Neural progenitor cell (in vitro differentiated cells): ENCODE measurements at regions not wholly inside any gene's neighbourhood (a gene's known extent, or its start where the extent isn't known, plus 50 kb on each side); places are given as distances from the start of the nearest gene placed in this dataset.
"Not testable (repeated sequence)": the region's sequence is repeated elsewhere in the genome, so short reads cannot be mapped to it uniquely, and the experiment has no call there.

Experiments used
- EZH2 ChIP-seq: fragments of 200-600 bp; sonication (generic); IDR thresholded peaks from 2 replicates; pipeline ENCODE4 v1.6.1; 2017; ENCODE audit warnings: antibody characterized with exemption, mild to moderate bottlenecking, moderate library complexity
- TF ChIP-seq, protein P1 (sequence below): fragments of 200-600 bp; sonication (generic); IDR thresholded peaks from 2 replicates; pipeline ENCODE4 v1.5.1; 2017; ENCODE audit warnings: antibody characterized with exemption, mild to moderate bottlenecking

GRCh38 chr2:49692022-49692421, 537.7 kb upstream of the FSHR start:
- TF ChIP-seq EZH2, result not testable (repeated sequence)
- TF ChIP-seq, protein P1, sequence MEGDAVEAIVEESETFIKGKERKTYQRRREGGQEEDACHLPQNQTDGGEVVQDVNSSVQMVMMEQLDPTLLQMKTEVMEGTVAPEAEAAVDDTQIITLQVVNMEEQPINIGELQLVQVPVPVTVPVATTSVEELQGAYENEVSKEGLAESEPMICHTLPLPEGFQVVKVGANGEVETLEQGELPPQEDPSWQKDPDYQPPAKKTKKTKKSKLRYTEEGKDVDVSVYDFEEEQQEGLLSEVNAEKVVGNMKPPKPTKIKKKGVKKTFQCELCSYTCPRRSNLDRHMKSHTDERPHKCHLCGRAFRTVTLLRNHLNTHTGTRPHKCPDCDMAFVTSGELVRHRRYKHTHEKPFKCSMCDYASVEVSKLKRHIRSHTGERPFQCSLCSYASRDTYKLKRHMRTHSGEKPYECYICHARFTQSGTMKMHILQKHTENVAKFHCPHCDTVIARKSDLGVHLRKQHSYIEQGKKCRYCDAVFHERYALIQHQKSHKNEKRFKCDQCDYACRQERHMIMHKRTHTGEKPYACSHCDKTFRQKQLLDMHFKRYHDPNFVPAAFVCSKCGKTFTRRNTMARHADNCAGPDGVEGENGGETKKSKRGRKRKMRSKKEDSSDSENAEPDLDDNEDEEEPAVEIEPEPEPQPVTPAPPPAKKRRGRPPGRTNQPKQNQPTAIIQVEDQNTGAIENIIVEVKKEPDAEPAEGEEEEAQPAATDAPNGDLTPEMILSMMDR, result not testable (repeated sequence)
